Endothelial cell of umbilical vein (primary cell): ENCODE measurements at regions not wholly inside any gene's neighbourhood (a gene's known extent, or its start where the extent isn't known, plus 50 kb on each side); places are given as distances from the start of the nearest gene placed in this dataset.

Experiments
- BruUV-seq: library from RNA; stranded (reverse); fragments of 400-500 nt; replicated peaks from 2 replicates; lab custom pipeline; 2021; lab: Mats Ljungman, UMichigan
- CTCF ChIA-PET: fragments of 300-600, 350-600 bp; sonication (Branson Sonifier 250); formaldehyde crosslinking; loops from one replicate; lab custom pipeline; 2021; ENCODE audit warnings: antibody characterized with exemption, inconsistent platforms; lab: Charles Lee
- POLR2A ChIA-PET: fragments of 300-600, 350-600 bp; sonication (Branson Sonifier 250); formaldehyde crosslinking; loops from one replicate; lab custom pipeline; 2021; ENCODE audit warnings: antibody characterized with exemption, inconsistent platforms; lab: Charles Lee
- DNase-seq: peaks from one replicate; pipeline ENCODE4 v3.0.0-alpha.2; 2011; ENCODE audit warnings: low read depth, low spot score
- FAIRE-seq: peaks from 2 replicates; lab custom pipeline; 2011; peaks lifted over from hg19 to GRCh38; lab: Jason Lieb, UNC
- H2AFZ ChIP-seq: 2 replicates; pipeline ENCODE4 v1.6.0; 2012; ENCODE audit warnings: low read depth, low read length, control low read depth, inconsistent platforms
- H3K27ac ChIP-seq: 2 replicates; pipeline ENCODE4 v1.5.1; 2011; ENCODE audit warnings: low read depth, mild to moderate bottlenecking, control low read depth, low read length, moderate library complexity; ENCODE audit not compliant: insufficient read depth
- H3K27me3 ChIP-seq, 2 experiments: 2 replicates each; pipeline versions ENCODE4 v1.6.0 to v1.6.1; 2011; ENCODE audit warnings: low read length in 2 of 2, mixed read lengths in 1 of 2; ENCODE audit not compliant: control insufficient read depth in 2 of 2, insufficient read depth in 2 of 2
- H3K36me3 ChIP-seq, 2 experiments: 2 replicates in 1 of 2; 3 replicates in 1 of 2; pipeline ENCODE4 v1.5.1; 2011; ENCODE audit warnings: low read length in 2 of 2, mild to moderate bottlenecking in 1 of 2, moderate library complexity in 1 of 2; ENCODE audit not compliant: control insufficient read depth in 2 of 2, insufficient read depth in 2 of 2; ENCODE audit errors: extremely low read depth in 1 of 2
- H3K4me1 ChIP-seq: 3 replicates; pipeline ENCODE4 v1.5.1; 2011; ENCODE audit warnings: mild to moderate bottlenecking, low read length; ENCODE audit not compliant: control insufficient read depth, insufficient read depth; ENCODE audit errors: extremely low read depth
- H3K4me2 ChIP-seq: 2 replicates; pipeline ENCODE4 v1.6.1; 2011; ENCODE audit warnings: low read length, control low read depth, mixed read lengths; ENCODE audit not compliant: insufficient read depth
- H3K4me3 ChIP-seq, 3 experiments: fragments of 200-600 bp in 1 of 3; sonication (generic), shearing (Covaris generic) in 1 of 3; replicated peaks in 1 of 3; 2 replicates each; pipeline ENCODE4 v1.5.1; 2011 to 2016; ENCODE audit warnings: control low read depth in 3 of 3, low read length in 3 of 3, mild to moderate bottlenecking in 2 of 3, inconsistent platforms in 1 of 3, low read depth in 1 of 3, moderate library complexity in 1 of 3; ENCODE audit not compliant: insufficient read depth in 1 of 3
- H3K79me2 ChIP-seq: 2 replicates; pipeline ENCODE4 v1.6.0; 2012; ENCODE audit warnings: low read length, inconsistent platforms; ENCODE audit not compliant: control insufficient read depth, insufficient read depth
- H3K9ac ChIP-seq: replicated peaks from 2 replicates; pipeline ENCODE3; 2011; ENCODE audit warnings: low read length, control low read depth; ENCODE audit not compliant: insufficient read depth; ENCODE audit errors: extremely low read depth
- H3K9me1 ChIP-seq: replicated peaks from 3 replicates; pipeline ENCODE4 v1.6.0; 2011; ENCODE audit warnings: mild to moderate bottlenecking, low read length; ENCODE audit not compliant: control insufficient read depth, insufficient read depth; ENCODE audit errors: extremely low read depth
- H3K9me3 ChIP-seq: replicated peaks from 2 replicates; pipeline ENCODE4 v1.5.1; 2012; ENCODE audit warnings: low read length, inconsistent platforms; ENCODE audit not compliant: control insufficient read depth, insufficient read depth
- H4K20me1 ChIP-seq: replicated peaks from 2 replicates; pipeline ENCODE3; 2011; ENCODE audit warnings: mild to moderate bottlenecking, low read length; ENCODE audit not compliant: control insufficient read depth, insufficient read depth; ENCODE audit errors: extremely low read depth
- CTCF ChIP-seq, 2 donors: IDR thresholded peaks; 1 replicate in 1 of 2; 2 replicates in 1 of 2; pipeline ENCODE4 v1.5.1; 2011; ENCODE audit warnings: low read length in 2 of 2, mild to moderate bottlenecking in 2 of 2, moderate library complexity in 2 of 2, control low read depth in 1 of 2, inconsistent platforms in 1 of 2, low read depth in 1 of 2; ENCODE audit not compliant: insufficient read depth in 1 of 2; ENCODE audit errors: extremely low read depth in 1 of 2
- EZH2 ChIP-seq: IDR thresholded peaks from 2 replicates; pipeline ENCODE4 v1.6.1; 2012; ENCODE audit warnings: borderline replicate concordance, low read depth, mild to moderate bottlenecking, moderate library complexity, low read length, inconsistent platforms; ENCODE audit not compliant: severe bottlenecking
- FOS ChIP-seq: IDR thresholded peaks from 2 replicates; pipeline ENCODE4 v1.6.1; 2011; ENCODE audit warnings: mild to moderate bottlenecking, low read length, moderate library complexity, borderline replicate concordance; ENCODE audit not compliant: insufficient read depth
- GATA2 ChIP-seq: IDR thresholded peaks from 2 replicates; pipeline ENCODE4 v1.7.0; 2011; ENCODE audit warnings: low read depth, mild to moderate bottlenecking, moderate library complexity, mixed read lengths, low read length; ENCODE audit not compliant: insufficient read length, insufficient read depth
- JUN ChIP-seq: IDR thresholded peaks from 2 replicates; pipeline ENCODE4 v1.6.1; 2011; ENCODE audit warnings: borderline replicate concordance, low read depth; ENCODE audit not compliant: insufficient read length, insufficient read depth
- MAX ChIP-seq: IDR thresholded peaks from 2 replicates; pipeline ENCODE4 v1.6.1; 2011; ENCODE audit not compliant: insufficient read depth, insufficient read length
- MYC ChIP-seq: IDR thresholded peaks from one replicate; pipeline ENCODE4 v1.6.1; 2011; ENCODE audit warnings: mild to moderate bottlenecking, low read depth, low read length
- POLR2A ChIP-seq: IDR thresholded peaks from 2 replicates; pipeline ENCODE4 v1.6.1; 2012; ENCODE audit warnings: low read depth, mild to moderate bottlenecking, control low read depth, low read length
- POLR2AphosphoS5 ChIP-seq: IDR thresholded peaks from 2 replicates; pipeline ENCODE4 v1.6.1; 2012; ENCODE audit warnings: low read depth, mild to moderate bottlenecking, control low read depth, low read length, moderate library complexity; ENCODE audit not compliant: insufficient read depth
- dilution Hi-C: fragments of 300-500 bp; cut with MboI; formaldehyde crosslinking; loops from one replicate; pipeline ENCODE4 v1.15.0; 2019; ENCODE audit warnings: low sequenced_read_pairs; ENCODE audit not compliant: extremely low pct_ligation_motif_present
- intact Hi-C: fragments of 100-400 bp; cut with micrococcal nuclease; formaldehyde crosslinking; loops from one replicate; pipeline ENCODE4 v1.10.0; 2022

GRCh38 chr12:94026596-94026995 lies 121.8 kb upstream of the PLXNC1 start:
- Histone ChIP-seq H3K4me1 (no peaks in the 10 kb centered on the region), H2AFZ (no peak overlapping the region), H3K9me1 (no peaks in the 10 kb centered on the region), H4K20me1 (no peaks in the 10 kb centered on the region), H3K36me3 (no peaks in the 10 kb centered on the region), H3K27me3 (peaks cover 1 to 9% of the 10 kb centered on the region in 2 experiments), H3K9me3 (peaks cover 2% of the 10 kb centered on the region), H3K27ac (no peak overlapping the region), H3K9ac (no peak overlapping the region), H3K4me2 (no peak overlapping the region), H3K79me2 (no peaks in the 10 kb centered on the region), H3K4me3 (no peak overlapping the region)
- TF ChIP-seq POLR2A (no peak), EZH2 (no peak), MYC (no peak), JUN (no peak), POLR2AphosphoS5 (no peak), CTCF (IDR thresholded peaks at IDR 0.05; ENCODE audit: extremely low read depth in 1 of 2, insufficient read depth in 1 of 2, low read depth in 1 of 2, low read length in 2 of 2) (no peak), MAX (no peak), GATA2 (no peak), FOS (no peak)
- intact Hi-C loops (no loop called here), dilution Hi-C loops (no loop called here)
- no peak for DNase-seq
- POLR2A ChIA-PET, result no interaction called here
- no peak for FAIRE-seq
- BruUV-seq, result no TSS peak
- CTCF ChIA-PET, result no interaction called here
